Liver (tissue), 3 donors: ENCODE measurements at regions not wholly inside any gene's neighbourhood (a gene's known extent, or its start where the extent isn't known, plus 50 kb on each side); places are given as distances from the start of the nearest gene placed in this dataset.

Experiments
- CTCF ChIP-seq: fragments of 150-350 bp; IDR thresholded peaks from 2 replicates; pipeline ENCODE4 v1.5.1; 2017; ENCODE audit warnings: improper control_type of control experiment, low read depth, low read length; ENCODE audit not compliant: missing input control
- JUND ChIP-seq, 2 donors: IDR thresholded peaks; 2 replicates each; pipeline ENCODE4 v1.6.1; 2016; ENCODE audit warnings: antibody characterized with exemption in 2 of 2
- MAX ChIP-seq: IDR thresholded peaks from 2 replicates; pipeline ENCODE4 v1.6.1; 2016; ENCODE audit warnings: antibody characterized with exemption
- SP1 ChIP-seq: IDR thresholded peaks from 2 replicates; pipeline ENCODE4 v1.6.1; 2018; ENCODE audit warnings: antibody characterized with exemption, mild to moderate bottlenecking
- TAF1 ChIP-seq: conservative IDR thresholded peaks from 2 replicates; pipeline ENCODE4 v1.6.1; 2016; ENCODE audit warnings: antibody characterized with exemption, mild to moderate bottlenecking
- TF ChIP-seq, protein P1 (sequence below): IDR thresholded peaks from 2 replicates; pipeline ENCODE4 v1.6.1; 2016; ENCODE audit warnings: antibody characterized with exemption
- donor health status: healthy.
- donor health status: healthy.

DNA sequence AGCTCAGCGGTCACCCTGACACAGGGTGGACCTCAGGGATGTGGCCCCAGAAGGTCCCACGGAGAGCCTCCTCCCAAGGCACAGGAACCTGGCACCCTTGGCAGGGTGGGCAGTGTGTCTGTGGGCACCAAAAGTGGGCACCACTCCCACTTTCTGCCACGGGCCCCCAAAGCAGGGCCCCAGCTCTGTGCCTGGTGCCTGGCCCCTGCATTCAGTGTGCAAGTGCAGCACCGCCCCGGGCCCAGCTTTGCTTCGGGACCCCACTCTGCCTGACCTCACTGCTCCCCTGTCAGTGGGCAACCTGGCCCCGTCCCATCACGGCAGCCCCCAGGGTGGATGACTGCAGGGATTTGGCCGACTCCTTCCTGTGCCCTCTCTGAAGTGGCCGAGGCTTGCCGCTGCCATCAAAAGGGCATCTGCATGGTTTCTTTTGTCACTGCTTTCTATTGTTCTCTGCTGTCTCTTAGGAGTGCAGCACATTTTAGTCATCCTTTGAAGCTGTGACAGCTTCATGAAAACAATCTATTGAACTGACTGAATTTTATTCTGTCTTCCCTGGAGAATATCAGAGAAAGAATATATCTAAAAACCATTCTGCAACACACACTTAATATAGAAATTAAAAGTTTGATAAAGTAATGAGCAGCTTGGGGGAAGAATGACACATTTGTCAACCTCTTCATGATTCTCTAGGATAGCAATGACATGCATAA is 302.4 kb downstream of the FAM47B start:
- TF ChIP-seq CTCF (no peak), JUND (IDR thresholded peaks at IDR 0.05) (no peak), MAX (no peak), SP1 (no peak), TAF1 (no peak)
- TF ChIP-seq, protein P1, sequence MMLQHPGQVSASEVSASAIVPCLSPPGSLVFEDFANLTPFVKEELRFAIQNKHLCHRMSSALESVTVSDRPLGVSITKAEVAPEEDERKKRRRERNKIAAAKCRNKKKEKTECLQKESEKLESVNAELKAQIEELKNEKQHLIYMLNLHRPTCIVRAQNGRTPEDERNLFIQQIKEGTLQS: no peak
